Activated CD8-positive, alpha-beta memory T cell treated with anti-CD3 and anti-CD28 coated beads, Interleukin-2, amount 10 ng/mL, durations not matched to agents 7 days and 5 days (primary cell): ENCODE measurements at regions not wholly inside any gene's neighbourhood (a gene's known extent, or its start where the extent isn't known, plus 50 kb on each side); places are given as distances from the start of the nearest gene placed in this dataset.

ENCODE experiments used
- ATAC-seq: fragments of 150-1000 bp; cut with Tn5 transposase; one replicate; pipeline ENCODE4 v1.10.0; 2021; ENCODE audit warnings: moderate library complexity
- CTCF ChIA-PET: fragments of 350-600 bp; sonication (Branson Sonifier 250); formaldehyde crosslinking; loops from one replicate; lab custom pipeline; 2021; ENCODE audit warnings: antibody characterized with exemption; lab: Charles Lee
- DNase-seq: peaks from one replicate; pipeline ENCODE4 v3.0.0-alpha.2; 2020
- H3K27ac Mint-ChIP-seq: one replicate; pipeline ENCODE4 v1.8.0; 2021; ENCODE audit warnings: mild to moderate bottlenecking, mixed read lengths
- H3K27me3 Mint-ChIP-seq: one replicate; pipeline ENCODE4 v1.8.0; 2021; ENCODE audit warnings: mixed read lengths
- H3K36me3 Mint-ChIP-seq: one replicate; pipeline ENCODE4 v1.8.0; 2021; ENCODE audit warnings: mild to moderate bottlenecking, mixed read lengths
- H3K4me1 Mint-ChIP-seq: one replicate; pipeline ENCODE4 v1.8.0; 2021; ENCODE audit warnings: mixed read lengths
- H3K4me3 Mint-ChIP-seq: one replicate; pipeline ENCODE4 v1.8.0; 2021; ENCODE audit warnings: mild to moderate bottlenecking, moderate library complexity, mixed read lengths
- H3K9me3 Mint-ChIP-seq: one replicate; pipeline ENCODE4 v1.8.0; 2022; ENCODE audit warnings: low read depth, mixed read lengths

DNA sequence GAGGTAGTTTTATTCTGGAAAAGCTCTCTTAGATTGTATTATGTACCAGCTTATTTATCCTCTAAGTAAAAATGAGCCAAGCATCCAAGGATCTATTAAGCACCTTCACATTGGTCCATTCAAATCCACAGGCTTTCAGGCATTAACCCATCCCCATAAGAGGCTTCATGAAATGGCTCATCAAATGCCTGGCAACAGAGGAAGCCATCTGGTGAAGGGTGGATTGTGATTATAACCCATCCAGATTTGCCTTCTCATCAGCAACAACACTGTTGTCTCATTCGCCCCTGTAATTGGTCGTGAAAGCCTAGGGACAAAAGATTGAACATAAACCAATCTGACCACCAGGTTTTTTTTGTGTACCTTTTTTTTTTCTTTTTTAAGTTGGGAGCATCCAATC lies 134.3 kb upstream of the TACR1 start:
- H3K4me3 Mint-ChIP-seq, result no peak overlapping the region
- no peaks in the 10 kb centered on the region for H3K36me3 Mint-ChIP-seq
- no peak for ATAC-seq
- no peaks in the 10 kb centered on the region for H3K4me1 Mint-ChIP-seq
- no peak for DNase-seq
- H3K27ac Mint-ChIP-seq, result no peak overlapping the region
- CTCF ChIA-PET, result no interaction called here
- H3K9me3 Mint-ChIP-seq, result no peaks in the 10 kb centered on the region
- peaks cover 3% of the 10 kb centered on the region for H3K27me3 Mint-ChIP-seq

DNA sequence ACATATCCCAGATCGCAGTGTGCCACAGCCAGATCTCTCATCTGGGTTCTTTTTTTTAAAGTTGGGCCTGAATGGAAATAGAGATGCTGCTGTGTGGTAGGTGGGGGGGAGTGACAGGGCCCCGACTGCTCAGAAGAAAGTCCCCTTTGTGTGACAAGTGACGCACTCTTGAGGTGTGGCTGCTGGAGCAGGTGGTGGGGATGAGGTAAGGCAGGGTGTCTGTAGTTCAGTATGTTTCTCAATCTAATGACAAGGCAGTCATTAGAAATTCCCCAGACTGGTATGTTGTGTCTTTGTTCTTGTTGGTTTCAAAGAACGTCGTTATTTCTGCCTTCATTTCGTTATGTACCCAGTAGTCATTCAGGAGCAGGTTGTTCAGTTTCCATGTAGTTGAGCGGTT lies 128.8 kb upstream of the TACR1 start:
- DNase-seq (no peak), ATAC-seq (no peak)
- H3K36me3 Mint-ChIP-seq, result no peaks in the 10 kb centered on the region
- no peak overlapping the region for H3K4me3 Mint-ChIP-seq
- no peaks in the 10 kb centered on the region for H3K27me3 Mint-ChIP-seq
- H3K27ac Mint-ChIP-seq, result no peak overlapping the region
- H3K4me1 Mint-ChIP-seq, result no peaks in the 10 kb centered on the region
- H3K9me3 Mint-ChIP-seq, result no peaks in the 10 kb centered on the region
- CTCF ChIA-PET, result no interaction called here

- Mint-ChIP-seq H3K27ac (no peak overlapping the region), H3K4me3 (no peak overlapping the region), H3K4me1 (no peaks in the 10 kb centered on the region), H3K9me3 (no peaks in the 10 kb centered on the region), H3K36me3 (no peaks in the 10 kb centered on the region), H3K27me3 (no peaks in the 10 kb centered on the region)
- DNase-seq (no peak), ATAC-seq (no peak)
- CTCF ChIA-PET, result no interaction called here
These were observed 128.0 kb upstream of the TACR1 start for GRCh38 chr2:75327334-75327733.

DNA sequence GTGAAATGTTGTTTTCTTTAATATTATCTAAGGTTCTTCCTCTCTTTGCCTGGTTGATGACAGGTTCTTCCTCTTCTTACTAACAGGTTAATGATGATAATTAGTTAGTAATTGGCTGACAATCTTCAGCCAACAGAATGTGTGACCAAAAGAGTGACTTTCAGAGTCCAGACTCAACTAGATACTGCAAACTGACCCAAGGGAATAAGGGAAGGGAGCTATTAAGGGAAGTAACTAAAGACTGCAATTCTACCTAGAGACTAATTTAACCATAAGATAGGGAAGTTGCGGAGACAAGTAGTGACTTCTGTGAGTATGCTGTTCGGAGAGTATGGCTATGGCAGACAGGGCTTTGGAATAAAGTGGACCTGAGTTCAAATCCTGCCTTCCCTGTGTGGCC lies 127.3 kb upstream of the TACR1 start:
- CTCF ChIA-PET, result no interaction called here
- no peaks in the 10 kb centered on the region for H3K4me1 Mint-ChIP-seq
- DNase-seq, result no peak
- H3K4me3 Mint-ChIP-seq, result no peak overlapping the region
- no peak overlapping the region for H3K27ac Mint-ChIP-seq
- H3K9me3 Mint-ChIP-seq, result no peaks in the 10 kb centered on the region
- ATAC-seq, result no peak
- no peaks in the 10 kb centered on the region for H3K27me3 Mint-ChIP-seq
- no peaks in the 10 kb centered on the region for H3K36me3 Mint-ChIP-seq

GRCh38 chr2:75325594-75325993 lies 126.3 kb upstream of the TACR1 start:
- no peaks in the 10 kb centered on the region for H3K36me3 Mint-ChIP-seq
- CTCF ChIA-PET, result no interaction called here
- ATAC-seq (no peak), DNase-seq (no peak)
- no peaks in the 10 kb centered on the region for H3K27me3 Mint-ChIP-seq
- H3K4me1 Mint-ChIP-seq, result no peaks in the 10 kb centered on the region
- no peak overlapping the region for H3K27ac Mint-ChIP-seq
- no peaks in the 10 kb centered on the region for H3K9me3 Mint-ChIP-seq
- no peak overlapping the region for H3K4me3 Mint-ChIP-seq

DNA sequence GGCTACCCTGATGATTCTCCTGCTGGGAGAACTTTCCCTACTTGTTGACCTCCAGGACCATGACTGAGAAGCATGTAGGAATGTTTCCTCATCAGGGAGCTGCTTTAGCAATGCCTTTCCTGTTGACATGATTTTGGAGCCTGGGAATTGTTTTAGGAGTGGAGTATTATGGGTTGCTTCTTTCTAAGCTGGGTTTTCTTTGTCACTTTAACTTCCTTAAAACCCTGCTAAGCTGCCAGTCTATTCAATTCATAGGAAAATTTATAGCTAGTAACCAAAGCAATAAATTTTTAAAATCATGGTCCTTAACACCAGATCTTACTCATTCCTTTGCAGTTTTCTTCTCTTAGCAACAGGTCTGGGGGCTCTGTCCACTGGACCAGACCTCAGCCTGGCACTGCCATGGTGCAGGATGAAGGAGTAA lies 125.6 kb upstream of the TACR1 start:
- Mint-ChIP-seq H3K4me1 (no peaks in the 10 kb centered on the region), H3K27me3 (no peaks in the 10 kb centered on the region), H3K9me3 (no peaks in the 10 kb centered on the region), H3K27ac (no peak overlapping the region), H3K36me3 (no peaks in the 10 kb centered on the region), H3K4me3 (no peak overlapping the region)
- ATAC-seq (no peak), DNase-seq (no peak)
- CTCF ChIA-PET, result no interaction called here

GRCh38 chr2:75324141-75324540 lies 124.8 kb upstream of the TACR1 start:
- Mint-ChIP-seq H3K27ac (no peak overlapping the region), H3K4me1 (no peaks in the 10 kb centered on the region), H3K27me3 (no peaks in the 10 kb centered on the region), H3K36me3 (no peaks in the 10 kb centered on the region), H3K4me3 (no peak overlapping the region), H3K9me3 (no peaks in the 10 kb centered on the region)
- no peak for ATAC-seq
- CTCF ChIA-PET, result no interaction called here
- DNase-seq, result no peak

DNA sequence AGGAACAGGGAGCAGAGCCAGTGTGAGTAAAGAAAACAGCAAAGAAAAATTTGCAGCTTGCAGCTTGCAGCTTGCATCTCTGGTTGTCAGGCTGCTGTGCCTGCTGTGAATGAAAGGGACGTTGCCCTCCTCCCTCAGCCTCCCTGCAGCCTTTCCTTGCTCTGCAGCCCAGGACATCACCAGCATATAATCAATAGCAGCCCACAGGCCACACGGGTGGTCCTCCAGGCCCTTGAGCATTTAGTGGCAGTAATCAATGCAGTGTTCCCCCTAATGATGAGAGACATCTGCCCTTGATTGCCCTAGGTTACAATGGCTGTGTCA lies 122.2 kb upstream of the TACR1 start:
- no peak overlapping the region for H3K4me3 Mint-ChIP-seq
- H3K4me1 Mint-ChIP-seq, result no peaks in the 10 kb centered on the region
- no peaks in the 10 kb centered on the region for H3K27me3 Mint-ChIP-seq
- CTCF ChIA-PET, result no interaction called here
- DNase-seq (no peak), ATAC-seq (no peak)
- no peak overlapping the region for H3K27ac Mint-ChIP-seq
- no peaks in the 10 kb centered on the region for H3K36me3 Mint-ChIP-seq
- H3K9me3 Mint-ChIP-seq, result no peaks in the 10 kb centered on the region

DNA sequence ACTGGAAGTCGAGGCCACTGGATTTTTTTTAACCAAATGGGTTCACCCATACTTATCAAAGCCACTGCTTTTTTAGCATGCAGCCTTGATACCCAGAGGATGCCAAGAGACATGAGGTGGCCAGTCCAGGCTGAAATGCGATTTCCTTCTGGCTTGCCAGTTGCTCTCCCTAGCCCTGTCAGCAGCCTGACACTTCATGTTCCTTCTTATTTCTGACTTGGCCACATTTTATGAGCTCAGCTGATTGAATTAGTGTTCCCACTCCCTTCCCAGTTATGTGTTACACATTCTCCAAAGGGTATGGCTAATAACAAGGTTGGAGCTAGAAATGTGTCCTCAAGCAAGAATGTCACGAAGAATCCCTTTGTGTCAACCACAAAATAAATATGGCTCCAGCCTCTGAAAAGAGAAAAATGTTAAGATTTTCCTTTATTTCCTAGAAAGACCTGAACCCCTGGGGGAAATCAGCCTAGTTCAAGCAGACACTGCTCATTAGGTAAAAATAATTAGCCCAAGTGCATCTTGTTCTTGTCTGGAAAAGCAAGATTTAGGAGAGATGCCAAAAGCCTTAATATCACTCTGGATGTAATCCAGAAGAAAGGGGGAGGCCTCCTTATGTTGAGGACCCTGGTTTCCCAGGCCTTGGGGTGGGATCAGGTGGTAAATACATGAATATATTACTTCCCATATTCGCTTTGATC lies 121.7 kb upstream of the TACR1 start:
- CTCF ChIA-PET, result no interaction called here
- ATAC-seq, result no peak
- no peak for DNase-seq
- no peaks in the 10 kb centered on the region for H3K36me3 Mint-ChIP-seq
- H3K9me3 Mint-ChIP-seq, result no peaks in the 10 kb centered on the region
- H3K4me1 Mint-ChIP-seq, result no peaks in the 10 kb centered on the region
- H3K27me3 Mint-ChIP-seq, result no peaks in the 10 kb centered on the region
- no peak overlapping the region for H3K27ac Mint-ChIP-seq
- no peak overlapping the region for H3K4me3 Mint-ChIP-seq

DNA sequence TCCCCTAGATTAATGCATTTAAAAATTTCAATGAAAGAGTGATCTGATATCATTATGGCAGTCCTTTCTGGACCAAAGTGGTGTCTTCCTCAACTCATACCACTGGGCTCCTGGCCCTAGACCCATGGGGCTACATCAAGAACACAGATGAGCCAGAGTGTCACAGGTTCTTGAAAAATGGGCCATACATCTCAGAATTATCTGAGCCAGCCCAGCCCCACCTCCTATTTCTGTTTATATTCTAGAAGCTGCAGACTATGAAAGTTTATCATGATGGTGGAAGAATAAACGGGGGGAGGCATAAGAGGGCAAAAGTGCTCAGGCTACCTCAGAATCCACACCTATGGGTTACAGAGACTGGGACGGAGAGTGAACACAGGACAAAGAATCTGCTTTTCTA lies 120.6 kb upstream of the TACR1 start:
- Mint-ChIP-seq H3K9me3 (no peaks in the 10 kb centered on the region), H3K27me3 (no peaks in the 10 kb centered on the region), H3K36me3 (no peaks in the 10 kb centered on the region), H3K4me1 (no peaks in the 10 kb centered on the region), H3K4me3 (no peak overlapping the region), H3K27ac (no peak overlapping the region)
- ATAC-seq, result no peak
- no peak for DNase-seq
- CTCF ChIA-PET, result no interaction called here

DNA sequence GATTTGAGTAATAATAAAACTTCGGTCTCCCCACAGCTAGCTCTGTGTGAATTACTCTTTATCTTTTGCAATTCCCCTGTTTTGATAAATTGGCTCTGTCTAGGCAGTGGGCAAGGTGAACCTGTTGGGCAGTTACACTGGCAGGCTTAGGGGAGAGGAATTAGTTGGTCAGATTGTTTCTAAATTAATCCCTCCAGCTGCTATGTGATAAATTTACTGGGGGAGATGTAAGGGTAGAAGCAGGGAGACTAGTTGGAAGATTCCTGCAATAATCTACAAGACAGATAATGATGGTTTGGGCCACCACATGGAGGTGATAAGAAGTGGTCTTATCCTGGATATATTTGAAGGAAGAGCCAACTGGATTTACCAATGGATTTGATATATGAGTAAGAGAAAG lies 118.5 kb upstream of the TACR1 start:
- Mint-ChIP-seq H3K27me3 (no peaks in the 10 kb centered on the region), H3K27ac (no peak overlapping the region), H3K4me1 (no peaks in the 10 kb centered on the region), H3K4me3 (no peak overlapping the region), H3K9me3 (no peaks in the 10 kb centered on the region), H3K36me3 (no peaks in the 10 kb centered on the region)
- DNase-seq, result no peak
- CTCF ChIA-PET, result no interaction called here
- no peak for ATAC-seq

DNA sequence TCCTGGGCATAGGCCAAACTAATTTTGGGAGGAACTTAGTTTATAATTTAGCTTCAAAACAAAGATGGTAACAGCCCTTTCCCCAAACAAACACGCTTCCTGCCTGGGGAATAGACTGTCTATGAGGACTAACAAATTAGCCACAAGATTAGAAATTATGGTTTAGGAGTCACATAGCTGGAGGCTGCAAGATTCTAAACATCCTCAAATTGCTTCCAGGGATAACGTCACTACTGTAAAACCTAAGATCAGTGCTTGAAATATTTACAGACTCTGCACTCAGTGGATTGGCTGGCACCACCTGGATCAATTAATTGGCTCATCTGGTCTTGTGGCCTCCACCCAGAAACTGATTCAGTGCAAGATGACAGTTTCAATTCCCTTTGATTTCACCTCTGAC lies 118.0 kb upstream of the TACR1 start:
- Mint-ChIP-seq H3K27ac (no peak overlapping the region), H3K9me3 (no peaks in the 10 kb centered on the region), H3K36me3 (no peaks in the 10 kb centered on the region), H3K27me3 (no peaks in the 10 kb centered on the region), H3K4me1 (no peaks in the 10 kb centered on the region), H3K4me3 (no peak overlapping the region)
- ATAC-seq, result no peak
- CTCF ChIA-PET, result no interaction called here
- DNase-seq, result no peak

DNA sequence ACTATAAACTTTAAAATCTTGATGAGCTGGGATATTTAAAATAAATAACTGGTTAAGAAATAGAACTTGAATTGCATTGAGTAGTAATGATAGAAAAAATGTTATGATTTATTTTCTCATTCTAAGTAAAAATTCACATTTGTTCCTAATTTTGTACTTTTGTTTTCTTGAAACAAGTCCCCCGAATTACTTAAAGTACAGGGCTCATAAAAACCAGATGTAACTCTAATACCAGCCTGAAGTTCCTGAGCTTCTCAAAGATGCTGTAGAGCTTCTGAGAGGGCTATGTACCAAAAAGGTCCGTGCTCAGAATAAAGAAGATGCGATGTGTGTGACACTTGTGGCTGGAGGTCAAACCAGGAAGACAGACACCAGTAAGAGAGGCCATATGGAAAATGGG lies 116.1 kb upstream of the TACR1 start:
- H3K4me1 Mint-ChIP-seq, result no peaks in the 10 kb centered on the region
- no peak overlapping the region for H3K4me3 Mint-ChIP-seq
- no peaks in the 10 kb centered on the region for H3K9me3 Mint-ChIP-seq
- ATAC-seq (no peak), DNase-seq (no peak)
- no peak overlapping the region for H3K27ac Mint-ChIP-seq
- H3K27me3 Mint-ChIP-seq, result no peaks in the 10 kb centered on the region
- no peaks in the 10 kb centered on the region for H3K36me3 Mint-ChIP-seq
- CTCF ChIA-PET, result no interaction called here

DNA sequence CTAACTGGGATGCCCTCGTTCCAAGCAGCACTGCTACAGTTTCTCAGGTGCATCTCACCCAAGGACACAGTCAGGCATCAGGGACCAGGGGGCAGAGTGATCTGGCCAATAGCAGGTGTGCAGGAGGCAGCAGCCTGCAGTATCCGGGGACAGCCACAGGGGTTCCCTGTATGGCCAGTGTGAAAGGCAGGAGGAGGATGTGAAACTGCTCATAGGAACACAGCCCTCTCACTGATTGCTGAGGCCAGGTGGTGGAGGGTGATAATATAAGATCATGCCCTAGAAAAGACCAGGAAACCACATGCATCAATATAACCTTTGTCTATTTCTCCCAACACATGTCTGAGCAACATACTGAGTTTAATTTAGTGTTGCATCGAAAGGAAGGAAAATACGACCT lies 112.7 kb upstream of the TACR1 start:
- no peaks in the 10 kb centered on the region for H3K4me1 Mint-ChIP-seq
- no peaks in the 10 kb centered on the region for H3K27me3 Mint-ChIP-seq
- ATAC-seq, result no peak
- H3K27ac Mint-ChIP-seq, result no peak overlapping the region
- no peaks in the 10 kb centered on the region for H3K36me3 Mint-ChIP-seq
- no peak for DNase-seq
- H3K9me3 Mint-ChIP-seq, result no peaks in the 10 kb centered on the region
- H3K4me3 Mint-ChIP-seq, result no peak overlapping the region
- CTCF ChIA-PET, result no interaction called here

DNA sequence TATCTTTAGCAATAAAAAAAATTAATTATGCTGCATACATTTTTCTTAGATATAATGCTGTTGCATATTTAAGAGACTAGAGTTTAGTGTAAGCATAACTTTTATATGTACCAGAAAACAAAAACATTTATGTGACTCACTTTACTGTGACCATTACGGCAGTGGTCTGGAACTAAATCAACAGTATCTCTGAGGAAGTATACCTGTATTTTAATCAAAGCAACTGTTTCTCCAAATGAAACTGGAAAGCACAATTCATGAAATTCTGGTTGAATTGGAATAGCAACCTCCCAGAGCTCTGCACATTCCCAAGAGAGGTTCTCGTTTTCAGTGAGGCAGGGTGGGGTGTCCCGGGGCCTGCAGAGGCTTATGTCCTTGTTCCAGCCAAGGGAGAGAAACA lies 112.2 kb upstream of the TACR1 start:
- Mint-ChIP-seq H3K4me3 (no peak overlapping the region), H3K9me3 (no peaks in the 10 kb centered on the region), H3K4me1 (no peaks in the 10 kb centered on the region), H3K27ac (no peak overlapping the region), H3K27me3 (no peaks in the 10 kb centered on the region), H3K36me3 (no peaks in the 10 kb centered on the region)
- DNase-seq (no peak), ATAC-seq (no peak)
- CTCF ChIA-PET, result no interaction called here
